ENCODE measurements at regions not wholly inside any gene's neighbourhood (a gene's known extent, or its start where the extent isn't known, plus 50 kb on each side); places are given as distances from the start of the nearest gene placed in this dataset.

GRCh38 chr12:78719721-78720120 is 144.9 kb upstream of the SYT1 start:
- TF ChIP-seq, protein P1, sequence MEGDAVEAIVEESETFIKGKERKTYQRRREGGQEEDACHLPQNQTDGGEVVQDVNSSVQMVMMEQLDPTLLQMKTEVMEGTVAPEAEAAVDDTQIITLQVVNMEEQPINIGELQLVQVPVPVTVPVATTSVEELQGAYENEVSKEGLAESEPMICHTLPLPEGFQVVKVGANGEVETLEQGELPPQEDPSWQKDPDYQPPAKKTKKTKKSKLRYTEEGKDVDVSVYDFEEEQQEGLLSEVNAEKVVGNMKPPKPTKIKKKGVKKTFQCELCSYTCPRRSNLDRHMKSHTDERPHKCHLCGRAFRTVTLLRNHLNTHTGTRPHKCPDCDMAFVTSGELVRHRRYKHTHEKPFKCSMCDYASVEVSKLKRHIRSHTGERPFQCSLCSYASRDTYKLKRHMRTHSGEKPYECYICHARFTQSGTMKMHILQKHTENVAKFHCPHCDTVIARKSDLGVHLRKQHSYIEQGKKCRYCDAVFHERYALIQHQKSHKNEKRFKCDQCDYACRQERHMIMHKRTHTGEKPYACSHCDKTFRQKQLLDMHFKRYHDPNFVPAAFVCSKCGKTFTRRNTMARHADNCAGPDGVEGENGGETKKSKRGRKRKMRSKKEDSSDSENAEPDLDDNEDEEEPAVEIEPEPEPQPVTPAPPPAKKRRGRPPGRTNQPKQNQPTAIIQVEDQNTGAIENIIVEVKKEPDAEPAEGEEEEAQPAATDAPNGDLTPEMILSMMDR (IDR thresholded peaks at IDR 0.05), result no peak
- TF ChIP-seq EP300 (IDR thresholded peaks at IDR 0.05), result no peak
- TF ChIP-seq POLR2A (IDR thresholded peaks at IDR 0.05), result no peak
